Heart left ventricle (tissue), 16 donors: ENCODE measurements at regions not wholly inside any gene's neighbourhood (a gene's known extent, or its start where the extent isn't known, plus 50 kb on each side); places are given as distances from the start of the nearest gene placed in this dataset.
A peak's percentile ranks its signal among the peaks of the same experiment; 100 is the strongest.

Experiments used
- ATAC-seq, 4 donors: fragments of 200-7000 bp; cut with Tn5 transposase; one replicate each; pipeline ENCODE4 v1.9.1; 2020 to 2022; ENCODE audit warnings: moderate library complexity in 4 of 4, mild to moderate bottlenecking in 3 of 4, moderate number of reproducible peaks in 1 of 4
- DNase-seq, 5 donors: peaks; one replicate each; pipeline ENCODE4 v3.0.0-alpha.2; 2020
- H3K27ac ChIP-seq, 12 donors: fragments of 200-600 bp; sonication (generic) in 4 of 12; one replicate each; pipeline versions ENCODE4 v1.5.0 to v1.8.0; 2016 to 2022; ENCODE audit warnings: mild to moderate bottlenecking in 2 of 12
- H3K27me3 ChIP-seq, 9 donors: fragments of 200-600 bp; sonication (generic) in 2 of 9; one replicate each; pipeline versions ENCODE4 v1.5.1 to v1.8.0; 2016 to 2022; ENCODE audit warnings: mild to moderate bottlenecking in 3 of 9
- H3K36me3 ChIP-seq, 9 donors: fragments of 200-600 bp; sonication (generic) in 2 of 9; one replicate each; pipeline versions ENCODE4 v1.5.0 to v1.8.0; 2018 to 2022; ENCODE audit warnings: mild to moderate bottlenecking in 2 of 9
- H3K4me1 ChIP-seq, 12 donors: fragments of 200-600 bp; sonication (generic) in 4 of 12; one replicate each; pipeline versions ENCODE4 v1.5.0 to v1.8.0; 2016 to 2022; ENCODE audit warnings: mild to moderate bottlenecking in 3 of 12
- H3K4me3 ChIP-seq, 12 donors: fragments of 200-600 bp; sonication (generic) in 4 of 12; one replicate each; pipeline versions ENCODE4 v1.5.0 to v1.8.0; 2017 to 2022; ENCODE audit warnings: mild to moderate bottlenecking in 9 of 12, moderate library complexity in 4 of 12
- H3K9me3 ChIP-seq, 12 donors: fragments of 200-600 bp; sonication (generic) in 4 of 12; one replicate each; pipeline versions ENCODE4 v1.5.0 to v1.8.0; 2016 to 2022; ENCODE audit warnings: mild to moderate bottlenecking in 1 of 12
- CTCF ChIP-seq, 12 donors: fragments of 200-600 bp; sonication (generic) in 4 of 12; IDR thresholded peaks; one replicate each; pipeline versions ENCODE4 v1.5.0 to v1.8.0; 2018 to 2022; ENCODE audit warnings: antibody characterized with exemption in 12 of 12, mild to moderate bottlenecking in 5 of 12
- POLR2A ChIP-seq, 2 donors: fragments of 450-650 bp; IDR thresholded peaks; one replicate each; pipeline ENCODE4 v1.6.1; 2017; ENCODE audit warnings: antibody characterized with exemption in 2 of 2, mild to moderate bottlenecking in 2 of 2, moderate library complexity in 2 of 2
- WGBS, 4 donors: extraction: QIAGEN DNeasy Blood & Tissue Kit in 2 of 4; methylation state at CpG; one replicate each; pipeline versions ENCODE4 v1.1.5 to v1.1.7; 2013 to 2018; 5-methylcytosine and 5-hydroxymethylcytosine counted together
- intact Hi-C, 10 donors: fragments of 100-400 bp; cut with DNase I; formaldehyde crosslinking; loops; one replicate each; pipeline versions ENCODE4 v1.11.1 to v1.14.2; 2022
- donor health status: ischemic (EF 13 %, LVEDD 7.1; RV severe dilation, severe dysfunction).
- donor health status: healthy with polysubstance abuse.
- donor health status: DM: no; HTN: yes; CAD: no.
- donor health status: DM: no; HTN: no; CAD: no.
- donor health status: ischemic (EF 25% LVEDD 6.9; RV normal size, moderate dysfunction).
- donor health status: ischemic (EF 25% LVEDD 5.7; RV mildly dilated, moderate dysfunction).
- donor health status: healthy.
- donor health status: DM: yes; HTN: yes; CAD: no.
- donor health status: ischemic (EF 35%, LVEDD 5.7; RV mildly dilated, moderate dysfunction).
- donor health status: nonischemic (EF 11% LVEDD 7.7; RV severe dilation, severe dysfunction).
- donor health status: DM: yes; HTN: yes; CAD: no.
- donor health status: PGD.
- donor health status: ischemic (EF 29% LVEDD 5.4; RV normal size, mild dysfunction).
- donor health status: nonischemic (EF 23%, LVEDD 6.1; RV moderate dilation, normal function).

GRCh38 chr12:86484473-86484872 is 228.3 kb upstream of the MGAT4C start:
- Histone ChIP-seq H3K9me3 (peaks cover 0 to 5% (median 0%) of the 10 kb centered on the region in 12 donors), H3K4me1 (no peaks in the 10 kb centered on the region), H3K27me3 (no peaks in the 10 kb centered on the region), H3K27ac (no peak overlapping the region), H3K36me3 (no peaks in the 10 kb centered on the region), H3K4me3 (no peak overlapping the region)
- ATAC-seq (no peak), DNase-seq (peak in 1 of 5 donors; percentile 35)
- intact Hi-C loops: no loop called here
- 79 to 89% (median 82%) methylated on average over 4 of the region's 4 CpGs for WGBS, 4 donors
- TF ChIP-seq CTCF (IDR thresholded peaks at IDR 0.05) (no peak), POLR2A (IDR thresholded peaks at IDR 0.05) (no peak)

GRCh38 chr12:86473231-86473630 is 217.0 kb upstream of the MGAT4C start:
- H3K36me3 ChIP-seq: no peaks in the 10 kb centered on the region
- WGBS, 4 donors: 70 to 86% (median 77%) methylated on average over 2 of the region's 2 CpGs
- ATAC-seq (no peak), DNase-seq (no peak)
- no peaks in the 10 kb centered on the region for H3K27me3 ChIP-seq
- no peak overlapping the region for H3K27ac ChIP-seq
- H3K4me3 ChIP-seq: no peak overlapping the region
- TF ChIP-seq CTCF (IDR thresholded peaks at IDR 0.05): no peak
- no peak for TF ChIP-seq POLR2A (IDR thresholded peaks at IDR 0.05)
- H3K9me3 ChIP-seq: no peaks in the 10 kb centered on the region
- intact Hi-C loops: no loop called here
- no peaks in the 10 kb centered on the region for H3K4me1 ChIP-seq

GRCh38 chr12:86456776-86457175 is 200.6 kb upstream of the MGAT4C start:
- H3K4me3 ChIP-seq: no peak overlapping the region
- DNase-seq: no peak
- intact Hi-C loops: no loop called here

GRCh38 chr12:86456241-86456640 is 200.1 kb upstream of the MGAT4C start:
- Histone ChIP-seq H3K9me3 (no peaks in the 10 kb centered on the region), H3K27me3 (no peaks in the 10 kb centered on the region), H3K4me3 (no peak overlapping the region), H3K36me3 (no peaks in the 10 kb centered on the region), H3K27ac (no peak overlapping the region), H3K4me1 (no peaks in the 10 kb centered on the region)
- no peak for ATAC-seq
- no peak for TF ChIP-seq POLR2A (IDR thresholded peaks at IDR 0.05)
- no peak for TF ChIP-seq CTCF (IDR thresholded peaks at IDR 0.05)
- intact Hi-C loops: no loop called here
- no peak for DNase-seq
- WGBS, 4 donors: 85 to 92% (median 87%) methylated on average over 3 of the region's 3 CpGs

More at GRCh38 chr12:86456776-86457175, 200.6 kb upstream of the MGAT4C start:
- H3K27me3 ChIP-seq: no peaks in the 10 kb centered on the region
- TF ChIP-seq CTCF (IDR thresholded peaks at IDR 0.05) (no peak), POLR2A (IDR thresholded peaks at IDR 0.05) (no peak)
- H3K4me1 ChIP-seq: no peaks in the 10 kb centered on the region
- H3K9me3 ChIP-seq: no peaks in the 10 kb centered on the region
- WGBS, 4 donors: 61 to 74% (median 70%) methylated on average over 2 of the region's 2 CpGs
- no peak overlapping the region for H3K27ac ChIP-seq
- ATAC-seq: no peak
- no peaks in the 10 kb centered on the region for H3K36me3 ChIP-seq
